ENCODE measurements at regions not wholly inside any gene's neighbourhood (a gene's known extent, or its start where the extent isn't known, plus 50 kb on each side); places are given as distances from the start of the nearest gene placed in this dataset.

DNA sequence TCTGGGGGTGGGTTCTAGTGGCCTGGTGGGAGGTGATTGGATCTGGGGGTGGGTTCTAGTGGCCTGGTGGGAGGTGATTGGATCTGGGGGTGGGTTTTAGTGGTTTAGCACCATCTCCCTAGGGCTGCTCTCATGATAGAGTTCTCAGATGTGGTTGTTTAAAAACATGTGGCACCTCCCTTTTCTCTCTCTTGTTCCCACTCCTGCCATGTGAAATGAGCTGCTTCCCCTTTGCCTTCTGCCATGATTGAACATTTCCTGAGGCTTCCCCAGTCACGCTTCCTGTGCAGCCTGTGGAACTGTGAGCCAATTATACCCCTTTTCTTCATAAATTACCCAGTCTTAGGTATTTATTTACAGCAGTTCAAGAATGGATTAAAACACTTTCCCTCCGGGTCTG is 327.3 kb upstream of the AJAP1 start:
- TF ChIP-seq ZNF384 (IDR thresholded peaks at IDR 0.05) (no peak), FOXA1 (IDR thresholded peaks at IDR 0.05) (no peak), BHLHE40 (IDR thresholded peaks at IDR 0.05; ENCODE audit: borderline replicate concordance) (no peak), HDGF (IDR thresholded peaks at IDR 0.05; ENCODE audit: borderline replicate concordance) (no peak), ARNT (IDR thresholded peaks at IDR 0.05) (no peak), LEF1 (IDR thresholded peaks at IDR 0.05; ENCODE audit: borderline replicate concordance) (no peak), SUZ12 (IDR thresholded peaks at IDR 0.05) (no peak), SP1 (IDR thresholded peaks at IDR 0.05) (no peak), TARDBP (IDR thresholded peaks at IDR 0.05) (no peak), CTBP1 (IDR thresholded peaks at IDR 0.05; ENCODE audit: borderline replicate concordance) (no peak)
